DND-41 (cell line): ENCODE measurements at regions not wholly inside any gene's neighbourhood (a gene's known extent, or its start where the extent isn't known, plus 50 kb on each side); places are given as distances from the start of the nearest gene placed in this dataset.

ENCODE experiments used
- EZH2 ChIP-seq: IDR thresholded peaks from 3 replicates; pipeline ENCODE4 v1.6.1; 2012; ENCODE audit warnings: borderline replicate concordance, low read depth, mild to moderate bottlenecking, moderate library complexity, low read length, inconsistent platforms; ENCODE audit not compliant: severe bottlenecking
- TF ChIP-seq, protein P1 (sequence below): IDR thresholded peaks from 2 replicates; pipeline ENCODE4 v1.5.1; 2012; ENCODE audit warnings: borderline replicate concordance, low read length, moderate library complexity, mild to moderate bottlenecking; ENCODE audit not compliant: poor library complexity, severe bottlenecking; ENCODE audit errors: extremely low read depth

DNA sequence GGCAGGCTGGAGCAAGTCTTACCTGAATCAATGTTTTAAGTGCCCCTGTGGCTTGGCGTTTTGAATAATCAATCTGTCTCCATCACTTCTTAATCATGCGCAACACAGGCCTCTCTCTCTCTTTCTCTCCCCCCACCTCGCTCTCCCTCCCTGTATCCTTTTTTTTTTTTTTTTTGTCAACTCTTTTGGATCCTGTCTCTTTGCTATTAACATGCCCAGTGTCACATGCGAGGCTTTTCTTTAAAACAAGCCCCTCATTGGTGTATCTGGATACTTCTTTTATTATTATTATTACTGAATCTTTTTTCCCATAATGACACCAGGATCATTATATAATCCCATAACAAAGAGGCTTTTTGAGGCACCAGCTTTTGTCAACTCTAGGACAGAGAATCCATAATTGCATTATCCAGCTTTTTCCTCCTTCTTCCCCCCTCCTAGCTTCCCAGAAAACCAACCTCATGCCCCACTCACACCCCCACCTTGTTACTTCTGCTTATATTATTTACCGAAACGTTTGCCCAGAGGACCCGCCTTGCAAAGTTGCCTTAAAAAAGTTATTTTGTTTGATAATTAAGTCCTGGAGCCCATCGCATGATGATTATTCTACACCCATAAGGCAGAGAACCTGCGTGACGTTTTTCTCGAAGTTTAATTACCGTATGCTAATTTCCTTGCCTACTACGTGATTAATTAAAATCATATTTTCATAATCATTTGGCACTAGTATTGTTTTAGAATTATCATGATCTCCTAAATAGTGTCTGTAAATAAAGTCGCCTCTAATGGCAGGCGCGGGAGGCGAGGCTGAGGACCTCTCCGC, 148.1 kb upstream of the ZNF536 start:
- TF ChIP-seq, protein P1, sequence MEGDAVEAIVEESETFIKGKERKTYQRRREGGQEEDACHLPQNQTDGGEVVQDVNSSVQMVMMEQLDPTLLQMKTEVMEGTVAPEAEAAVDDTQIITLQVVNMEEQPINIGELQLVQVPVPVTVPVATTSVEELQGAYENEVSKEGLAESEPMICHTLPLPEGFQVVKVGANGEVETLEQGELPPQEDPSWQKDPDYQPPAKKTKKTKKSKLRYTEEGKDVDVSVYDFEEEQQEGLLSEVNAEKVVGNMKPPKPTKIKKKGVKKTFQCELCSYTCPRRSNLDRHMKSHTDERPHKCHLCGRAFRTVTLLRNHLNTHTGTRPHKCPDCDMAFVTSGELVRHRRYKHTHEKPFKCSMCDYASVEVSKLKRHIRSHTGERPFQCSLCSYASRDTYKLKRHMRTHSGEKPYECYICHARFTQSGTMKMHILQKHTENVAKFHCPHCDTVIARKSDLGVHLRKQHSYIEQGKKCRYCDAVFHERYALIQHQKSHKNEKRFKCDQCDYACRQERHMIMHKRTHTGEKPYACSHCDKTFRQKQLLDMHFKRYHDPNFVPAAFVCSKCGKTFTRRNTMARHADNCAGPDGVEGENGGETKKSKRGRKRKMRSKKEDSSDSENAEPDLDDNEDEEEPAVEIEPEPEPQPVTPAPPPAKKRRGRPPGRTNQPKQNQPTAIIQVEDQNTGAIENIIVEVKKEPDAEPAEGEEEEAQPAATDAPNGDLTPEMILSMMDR = no peak
- TF ChIP-seq EZH2 = no peak
